M059J (cell line): ENCODE measurements at regions not wholly inside any gene's neighbourhood (a gene's known extent, or its start where the extent isn't known, plus 50 kb on each side); places are given as distances from the start of the nearest gene placed in this dataset.
"Not testable (repeated sequence)": the region's sequence is repeated elsewhere in the genome, so short reads cannot be mapped to it uniquely, and the experiment has no call there.

Experiments used
- DNase-seq: peaks from one replicate; pipeline ENCODE4 v3.0.0-alpha.2; 2012; ENCODE audit warnings: low read depth

GRCh38 chr4:23533859-23534258 is 356.0 kb downstream of the PPARGC1A start:
- no peak for DNase-seq

DNA sequence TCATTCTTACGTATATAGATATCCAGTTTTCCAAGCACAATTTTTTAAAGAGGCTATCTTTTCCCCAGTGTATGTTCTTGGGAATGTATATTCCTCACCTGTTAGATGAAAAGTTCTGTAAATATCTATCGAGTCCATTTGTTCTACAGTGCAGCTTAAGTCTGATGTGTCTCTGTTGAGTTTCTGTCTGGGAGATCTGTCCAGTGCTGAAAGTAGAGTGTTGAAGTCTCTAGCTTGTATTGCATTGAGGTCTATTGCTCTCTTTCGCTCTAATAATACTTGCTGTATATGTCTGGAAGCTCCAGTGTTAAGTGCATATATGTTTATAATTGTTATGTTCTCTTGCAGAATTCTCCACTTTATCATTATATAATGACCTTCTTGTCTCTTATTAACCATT is 373.1 kb downstream of the PPARGC1A start:
- DNase-seq, result peak; percentile 0

GRCh38 chr4:23504083-23504482 is 385.8 kb downstream of the PPARGC1A start:
- DNase-seq, result no peak

DNA sequence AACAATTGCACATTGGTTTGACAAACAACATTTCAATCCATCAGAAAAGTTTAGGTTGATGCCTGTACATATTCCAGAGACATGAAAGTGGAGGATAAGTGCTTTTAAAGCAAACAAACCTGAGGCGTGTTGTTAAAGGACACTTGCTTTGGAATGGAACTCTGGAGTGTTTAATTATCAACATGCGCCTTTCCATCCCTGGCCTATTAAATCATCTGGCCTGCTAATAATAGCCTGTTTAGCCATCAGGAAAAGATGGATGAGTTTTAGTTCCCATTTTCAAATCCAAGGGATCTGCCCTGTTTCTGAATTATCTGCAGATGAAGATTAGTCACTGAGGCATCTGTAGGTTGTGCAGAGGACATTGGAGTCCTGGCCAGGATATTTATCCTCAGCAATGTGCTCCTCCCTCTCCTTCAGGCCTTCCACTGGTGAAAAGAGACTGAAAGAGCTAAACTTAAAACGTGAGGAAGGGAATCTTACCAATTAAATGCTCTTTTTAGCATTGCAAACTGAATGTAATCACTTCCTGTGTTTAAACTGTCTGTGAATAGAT is 388.9 kb downstream of the PPARGC1A start:
- no peak for DNase-seq

GRCh38 chr4:23485801-23486200 is 404.0 kb downstream of the PPARGC1A start:
- peak; percentile 0 for DNase-seq

DNA sequence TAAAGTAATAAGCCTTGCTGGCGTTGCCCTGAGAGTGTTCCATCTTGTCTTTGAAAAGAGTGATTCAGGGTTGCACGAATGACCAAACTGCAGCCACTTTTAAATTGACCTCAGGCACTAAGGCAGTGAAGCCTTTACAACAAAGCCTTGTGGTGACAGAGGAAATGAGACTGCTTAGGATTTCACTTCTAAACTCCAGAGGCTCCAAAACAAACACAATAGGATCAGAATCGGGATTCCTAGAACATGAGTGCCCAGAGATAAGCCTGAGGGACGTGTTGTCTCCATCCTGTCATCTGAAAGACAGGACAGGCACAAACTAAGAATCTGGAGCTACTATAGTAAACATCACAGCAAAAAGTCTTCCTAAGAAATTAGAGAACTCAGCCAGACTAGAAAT is 405.2 kb downstream of the PPARGC1A start:
- peak; percentile 14 for DNase-seq

DNA sequence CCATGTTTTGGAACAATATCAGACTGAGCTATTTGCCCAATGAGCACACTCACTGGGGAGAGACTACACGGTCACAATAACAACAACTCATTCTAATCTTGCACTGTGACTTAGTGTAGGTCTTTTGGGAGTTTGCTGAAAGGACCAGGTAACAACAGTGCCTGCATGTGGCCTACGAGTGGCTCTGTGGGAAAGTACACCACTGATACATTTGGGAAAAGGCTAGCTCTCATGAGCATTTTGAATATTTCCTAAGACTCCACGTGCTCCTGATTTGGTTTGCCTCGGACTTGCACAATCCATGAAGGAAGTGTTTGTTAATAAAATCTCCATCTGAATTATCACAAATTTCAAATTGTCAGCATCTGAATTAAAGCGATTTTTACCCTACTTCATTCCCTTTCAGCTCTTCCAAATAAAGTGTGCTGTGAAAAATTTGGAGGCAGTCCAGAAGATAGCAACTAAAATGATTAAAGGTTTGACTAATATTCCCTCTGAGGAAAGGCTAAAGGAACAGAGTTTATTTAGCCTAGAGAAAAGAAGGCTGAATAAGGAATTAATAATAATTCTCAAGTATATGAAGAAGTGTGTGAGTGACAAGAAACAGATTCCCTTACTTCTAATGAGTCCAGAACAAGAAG is 406.4 kb downstream of the PPARGC1A start:
- no peak for DNase-seq

DNA sequence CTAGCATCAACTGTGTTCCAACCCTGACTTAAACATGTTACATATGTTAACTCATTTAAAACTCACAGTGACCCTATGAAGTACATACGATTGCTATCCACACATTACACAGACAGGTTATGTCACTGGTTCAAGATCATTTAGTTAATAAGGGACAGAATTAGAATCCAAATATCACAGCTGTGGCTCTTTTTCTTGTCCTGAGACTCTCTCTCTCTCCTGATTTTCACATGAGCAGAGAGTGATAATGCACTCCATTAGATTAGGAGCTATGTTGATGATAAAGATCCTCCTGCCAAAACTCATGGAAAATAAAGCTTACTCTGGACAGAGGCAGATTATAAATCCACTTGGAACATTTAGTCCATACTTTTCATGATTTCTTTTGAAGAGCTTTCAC is 408.3 kb downstream of the PPARGC1A start:
- DNase-seq, result no peak

DNA sequence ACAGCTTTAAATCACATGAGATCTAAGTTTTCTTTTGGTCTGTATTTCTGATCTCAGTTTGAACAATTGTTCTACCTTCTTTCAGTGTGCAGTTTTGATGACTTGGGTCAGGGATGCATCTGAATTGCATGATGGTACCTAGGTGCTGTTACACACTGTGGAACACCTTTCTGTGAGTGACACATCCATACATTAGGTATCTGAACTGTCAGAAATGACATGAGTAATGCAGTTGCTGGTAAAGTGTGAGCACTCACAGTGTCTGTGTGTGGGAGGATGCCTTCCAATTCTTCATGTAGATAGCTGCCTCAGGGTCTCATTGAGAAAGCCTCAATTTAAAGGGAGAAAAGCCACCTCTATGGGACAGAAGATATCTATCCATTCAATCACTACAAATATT is 411.9 kb downstream of the PPARGC1A start:
- DNase-seq, result no peak

- no peak for DNase-seq
Observed at GRCh38 chr4:23476515-23477090, 413.2 kb downstream of the PPARGC1A start.

GRCh38 chr4:23463071-23463470 is 426.8 kb downstream of the PPARGC1A start:
- no peak for DNase-seq

- DNase-seq, result no peak
Observed at GRCh38 chr4:23458054-23458453, 431.8 kb downstream of the PPARGC1A start.

DNA sequence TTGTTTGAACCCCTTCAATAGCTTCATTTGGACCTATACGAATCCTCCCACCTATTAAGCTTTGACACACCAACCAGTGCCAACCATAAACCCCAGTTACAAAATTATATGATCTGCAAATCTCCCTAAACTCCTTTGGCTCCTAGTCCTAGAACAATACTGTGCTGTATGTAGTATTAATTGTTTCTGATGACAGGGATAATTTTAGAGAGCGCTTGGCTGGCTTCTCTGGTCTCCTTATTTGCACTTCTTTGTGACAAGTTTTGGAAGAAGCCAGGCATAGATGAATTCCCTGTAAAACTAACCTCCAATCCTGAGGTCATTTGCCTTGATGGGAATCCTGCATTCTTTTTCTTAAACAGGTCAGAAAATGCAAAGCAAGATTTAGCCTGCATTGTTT is 433.0 kb downstream of the PPARGC1A start:
- DNase-seq, result no peak

- peak; percentile 8 for DNase-seq
Observed at GRCh38 chr4:23455456-23456158, 434.2 kb downstream of the PPARGC1A start.

DNA sequence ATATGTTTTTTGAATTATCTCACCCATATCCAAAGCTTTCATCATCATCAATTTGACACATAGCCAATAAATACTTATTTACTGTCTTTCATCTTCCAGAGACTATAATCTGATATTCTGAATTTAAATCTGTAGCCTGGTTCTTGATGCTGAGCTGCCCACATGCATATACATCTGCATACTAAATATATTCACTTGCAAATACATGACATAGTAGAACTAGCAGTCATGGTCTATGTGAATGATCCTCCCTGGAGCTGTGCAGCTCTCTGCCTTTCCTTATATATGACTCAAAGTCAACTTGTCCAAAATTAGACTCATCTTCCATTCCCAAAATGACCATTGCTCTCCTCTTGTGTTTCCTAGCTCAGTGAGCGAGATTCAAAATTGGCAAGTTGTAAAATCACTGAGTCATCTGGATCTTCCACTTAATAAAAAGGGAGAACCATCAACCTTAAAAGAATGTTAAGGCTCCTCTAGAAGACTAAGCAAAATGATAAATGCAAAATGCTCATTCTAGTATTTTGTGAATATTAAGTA is 448.2 kb downstream of the PPARGC1A start:
- DNase-seq, result no peak

- peak; percentile 11 for DNase-seq
Observed at GRCh38 chr4:23438764-23439163, 451.1 kb downstream of the PPARGC1A start.

DNA sequence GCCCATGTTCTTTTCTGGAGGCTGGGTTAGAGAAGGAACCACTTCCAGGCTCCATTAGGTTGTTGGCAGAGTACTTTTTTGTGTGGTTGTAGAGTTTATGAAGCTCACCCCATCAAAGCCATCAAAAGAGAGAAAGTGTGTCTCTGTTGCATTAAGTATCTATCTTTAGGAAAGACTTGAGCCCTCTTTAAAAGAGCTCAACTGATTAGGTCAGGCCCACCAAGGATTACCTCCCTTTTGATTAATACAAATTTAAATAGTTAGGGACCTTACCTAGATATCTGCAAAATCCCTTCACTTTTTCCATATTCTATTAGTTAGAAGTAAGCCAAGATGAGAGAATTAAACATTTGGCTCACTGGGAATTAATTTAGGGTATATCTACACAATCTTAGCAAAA is 460.4 kb downstream of the PPARGC1A start:
- no peak for DNase-seq

DNA sequence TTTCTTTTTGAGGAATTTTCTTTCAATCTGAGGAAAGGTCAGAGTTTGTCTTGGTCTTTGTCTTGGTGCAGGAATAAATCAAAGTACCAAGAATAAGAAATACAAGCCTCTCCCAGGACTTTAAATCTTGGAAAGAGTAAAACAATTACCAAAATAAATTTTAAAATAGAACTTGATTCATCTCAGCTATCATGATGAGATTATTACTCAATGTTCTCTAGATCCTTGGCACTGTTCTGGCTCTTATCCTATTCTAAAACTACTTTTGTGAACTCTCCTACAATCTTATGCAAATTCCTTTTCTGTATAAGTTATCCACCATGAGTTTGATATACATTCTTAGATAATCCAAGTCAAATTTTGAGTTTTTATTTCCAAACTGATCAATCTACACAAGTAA is 464.3 kb downstream of the PPARGC1A start:
- DNase-seq, result no peak

DNA sequence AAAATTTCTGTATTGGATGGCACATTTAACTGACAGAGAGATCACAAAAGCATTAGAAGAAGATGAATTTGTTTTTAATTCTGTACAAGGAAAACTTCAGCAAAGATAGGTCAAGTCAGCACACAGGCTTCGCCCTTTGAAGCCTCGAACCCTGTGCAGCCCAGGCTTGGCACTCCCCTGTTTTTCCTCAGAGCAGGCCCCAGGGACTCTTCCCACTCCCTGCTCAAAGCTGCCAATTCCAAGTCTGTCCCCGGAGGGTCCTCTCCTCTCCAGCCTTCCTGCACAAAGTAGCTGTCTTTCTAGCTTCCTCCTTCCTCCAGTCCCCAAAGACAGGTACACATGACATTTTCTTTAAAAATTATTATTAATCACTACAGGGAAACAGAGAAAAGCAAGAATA is 466.3 kb downstream of the PPARGC1A start:
- no peak for DNase-seq

GRCh38 chr4:23422878-23423277 is 467.0 kb downstream of the PPARGC1A start:
- DNase-seq, result no peak

DNA sequence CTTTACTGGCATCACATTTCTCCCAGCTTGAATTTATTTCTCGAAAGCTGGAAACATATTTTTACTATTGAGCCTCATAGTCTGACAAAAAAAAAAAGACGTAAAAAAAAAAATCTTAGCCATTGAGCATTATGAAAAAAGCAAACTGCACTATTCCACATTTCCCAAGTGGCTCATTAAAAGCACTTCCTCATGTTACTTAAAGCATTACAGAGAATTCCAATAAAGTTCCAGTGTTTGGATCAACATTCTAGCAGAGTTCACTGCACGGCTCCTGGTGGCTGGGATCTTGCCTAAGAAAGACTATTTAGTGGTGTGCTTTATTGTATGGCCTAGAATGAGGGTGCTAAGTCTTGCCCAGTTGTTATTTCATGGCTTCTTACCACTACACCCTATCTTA is 476.2 kb downstream of the PPARGC1A start:
- no peak for DNase-seq

DNA sequence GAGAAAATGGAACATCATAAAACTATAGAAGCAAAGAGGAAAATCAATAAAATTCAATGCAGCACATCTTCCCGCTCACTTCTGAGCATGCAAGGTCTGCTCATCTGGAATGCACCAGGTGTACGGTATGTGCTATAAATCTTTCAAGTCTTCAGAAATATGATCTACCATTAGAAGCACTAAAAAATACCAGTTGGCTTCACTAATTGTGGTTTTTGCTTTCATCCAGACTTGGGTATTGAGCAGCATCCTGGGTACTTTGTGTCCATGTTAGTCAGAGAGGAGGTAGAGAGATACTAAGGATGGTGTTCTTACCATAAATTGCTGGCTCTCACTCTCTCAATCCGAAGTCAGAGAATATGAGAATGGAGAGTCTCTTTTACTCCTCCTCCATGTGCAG is 477.1 kb downstream of the PPARGC1A start:
- DNase-seq, result no peak

GRCh38 chr4:23408913-23409312 is 480.9 kb downstream of the PPARGC1A start:
- DNase-seq, result not testable (repeated sequence)
